ENCODE measurements at regions not wholly inside any gene's neighbourhood (a gene's known extent, or its start where the extent isn't known, plus 50 kb on each side); places are given as distances from the start of the nearest gene placed in this dataset.

DNA sequence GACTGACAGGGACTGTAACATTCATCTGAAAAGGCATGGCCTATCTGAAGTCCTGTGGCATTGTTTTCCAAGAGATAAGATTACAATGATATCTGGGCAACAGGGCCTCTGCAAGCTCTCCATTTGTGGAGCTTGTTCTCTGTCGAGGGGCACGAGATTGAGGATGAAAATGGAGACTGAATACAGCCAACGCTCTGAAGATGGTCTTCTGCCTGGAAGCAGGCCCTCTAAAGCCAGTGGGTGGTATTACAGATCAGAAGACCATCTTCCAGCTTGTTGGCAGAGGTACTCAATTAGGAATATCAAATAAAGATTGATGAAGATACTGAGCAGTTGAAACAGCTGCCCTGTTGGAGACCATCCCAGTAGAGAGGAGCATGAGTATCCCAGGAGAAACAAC, 288.2 kb downstream of the CENPW start:
- TF ChIP-seq, protein P1, sequence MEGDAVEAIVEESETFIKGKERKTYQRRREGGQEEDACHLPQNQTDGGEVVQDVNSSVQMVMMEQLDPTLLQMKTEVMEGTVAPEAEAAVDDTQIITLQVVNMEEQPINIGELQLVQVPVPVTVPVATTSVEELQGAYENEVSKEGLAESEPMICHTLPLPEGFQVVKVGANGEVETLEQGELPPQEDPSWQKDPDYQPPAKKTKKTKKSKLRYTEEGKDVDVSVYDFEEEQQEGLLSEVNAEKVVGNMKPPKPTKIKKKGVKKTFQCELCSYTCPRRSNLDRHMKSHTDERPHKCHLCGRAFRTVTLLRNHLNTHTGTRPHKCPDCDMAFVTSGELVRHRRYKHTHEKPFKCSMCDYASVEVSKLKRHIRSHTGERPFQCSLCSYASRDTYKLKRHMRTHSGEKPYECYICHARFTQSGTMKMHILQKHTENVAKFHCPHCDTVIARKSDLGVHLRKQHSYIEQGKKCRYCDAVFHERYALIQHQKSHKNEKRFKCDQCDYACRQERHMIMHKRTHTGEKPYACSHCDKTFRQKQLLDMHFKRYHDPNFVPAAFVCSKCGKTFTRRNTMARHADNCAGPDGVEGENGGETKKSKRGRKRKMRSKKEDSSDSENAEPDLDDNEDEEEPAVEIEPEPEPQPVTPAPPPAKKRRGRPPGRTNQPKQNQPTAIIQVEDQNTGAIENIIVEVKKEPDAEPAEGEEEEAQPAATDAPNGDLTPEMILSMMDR (IDR thresholded peaks at IDR 0.05; ENCODE audit: insufficient read depth, low read length, poor library complexity, severe bottlenecking), result no peak
- TF ChIP-seq EZH2phosphoT487 (conservative IDR thresholded peaks at IDR 0.05; ENCODE audit: low read length), result no peak
